Spleen (tissue), 11 donors: ENCODE measurements at regions not wholly inside any gene's neighbourhood (a gene's known extent, or its start where the extent isn't known, plus 50 kb on each side); places are given as distances from the start of the nearest gene placed in this dataset.

Experiments
- DNase-seq: peaks from one replicate; pipeline ENCODE4 v3.0.0-alpha.2; 2020
- H3K27ac ChIP-seq, 8 donors: fragments of 200-600 bp; sonication (generic) in 7 of 8; 1 replicate in 4 of 8; 2 replicates in 4 of 8; pipeline versions ENCODE4 v1.5.0 to v1.8.0; 2016 to 2021; ENCODE audit warnings: inconsistent platforms in 4 of 8, mild to moderate bottlenecking in 4 of 8, moderate library complexity in 1 of 8
- H3K27me3 ChIP-seq, 7 donors: fragments of 200-600 bp; sonication (generic) in 6 of 7; replicated peaks in 1 of 7; 1 replicate in 4 of 7; 2 replicates in 3 of 7; pipeline versions ENCODE4 v1.5.0 to v1.8.0; 2016 to 2021; ENCODE audit warnings: inconsistent platforms in 3 of 7, mild to moderate bottlenecking in 1 of 7
- H3K36me3 ChIP-seq, 6 donors: fragments of 200-600 bp; sonication (generic) in 5 of 6; 1 replicate in 4 of 6; 2 replicates in 2 of 6; pipeline versions ENCODE4 v1.5.0 to v1.8.0; 2016 to 2021; ENCODE audit warnings: inconsistent platforms in 2 of 6
- H3K4me1 ChIP-seq, 6 donors: fragments of 200-600 bp; sonication (generic) in 5 of 6; 1 replicate in 3 of 6; 2 replicates in 3 of 6; pipeline versions ENCODE4 v1.5.0 to v1.8.0; 2016 to 2021; ENCODE audit warnings: inconsistent platforms in 3 of 6
- H3K4me3 ChIP-seq, 8 donors: fragments of 200-600 bp; sonication (generic) in 7 of 8; 1 replicate in 4 of 8; 2 replicates in 4 of 8; pipeline versions ENCODE4 v1.5.0 to v1.8.0; 2016 to 2021; ENCODE audit warnings: inconsistent platforms in 4 of 8, mild to moderate bottlenecking in 4 of 8, moderate library complexity in 2 of 8
- H3K9me3 ChIP-seq, 8 donors: fragments of 200-600 bp; sonication (generic) in 7 of 8; 1 replicate in 4 of 8; 2 replicates in 4 of 8; pipeline versions ENCODE4 v1.5.0 to v1.8.0; 2016 to 2021; ENCODE audit warnings: inconsistent platforms in 4 of 8
- CTCF ChIP-seq, 11 experiments: fragments of 200-600 bp in 7 of 11; fragments of 450-650 bp in 4 of 11; sonication (generic) in 4 of 11; IDR thresholded peaks in 8 of 11; conservative IDR thresholded peaks in 3 of 11; 1 replicate in 7 of 11; 2 replicates in 4 of 11; pipeline versions ENCODE4 v1.4.0 to v1.8.0; 2016 to 2021; ENCODE audit warnings: antibody characterized with exemption in 11 of 11, inconsistent platforms in 4 of 11, mild to moderate bottlenecking in 1 of 11
- POLR2A ChIP-seq, 3 donors: fragments of 450-650 bp; IDR thresholded peaks; one replicate each; pipeline ENCODE4 v1.5.1; 2017; ENCODE audit warnings: antibody characterized with exemption in 3 of 3, mild to moderate bottlenecking in 1 of 3
- POLR2AphosphoS5 ChIP-seq, 3 donors: sonication (generic); formaldehyde crosslinking; IDR thresholded peaks; one replicate each; pipeline ENCODE4 v1.5.1; 2017; ENCODE audit warnings: antibody characterized with exemption in 3 of 3
- WGBS, 5 donors: extraction: QIAGEN DNeasy Blood & Tissue Kit in 3 of 5; methylation state at CpG; one replicate each; pipeline versions ENCODE4 v1.1.5 to v1.1.7; 2013 to 2018; 5-methylcytosine and 5-hydroxymethylcytosine counted together
- intact Hi-C: fragments of 100-400 bp; cut with DNase I; formaldehyde crosslinking; loops from one replicate; pipeline ENCODE4 v1.15.0; 2023; ENCODE audit warnings: low total_unique reads
- donor health status: healthy with polysubstance abuse.
- donor health status: DM: no; HTN: no; CAD: no; lungs with moderate emphysema.
- donor health status: DM: no; HTN: no; CAD: no.
- donor health status: Bipolar disorder and iron deficiency.
- donor health status: healthy.
- donor health status: DM: no; HTN: no; CAD: no.
- donor health status: DM: yes; HTN: yes; CAD: no.

GRCh38 chr16:80259290-80259805 lies 281.4 kb upstream of the DYNLRB2 start:
- no peaks in the 10 kb centered on the region for H3K36me3 ChIP-seq
- TF ChIP-seq POLR2AphosphoS5 (IDR thresholded peaks at IDR 0.05) = no peak
- TF ChIP-seq CTCF (IDR thresholded peaks at IDR 0.05 in 8 of 11, conservative IDR thresholded peaks at IDR 0.05 in 3 of 11) = no peak
- TF ChIP-seq POLR2A (IDR thresholded peaks at IDR 0.05) = no peak

GRCh38 chr16:80258407-80258806 lies 282.4 kb upstream of the DYNLRB2 start:
- intact Hi-C loops = no loop called here
- no peak overlapping the region for H3K27ac ChIP-seq
- no peak for TF ChIP-seq POLR2AphosphoS5 (IDR thresholded peaks at IDR 0.05)
- TF ChIP-seq POLR2A (IDR thresholded peaks at IDR 0.05) = no peak
- TF ChIP-seq CTCF (IDR thresholded peaks at IDR 0.05 in 8 of 11, conservative IDR thresholded peaks at IDR 0.05 in 3 of 11) = no peak
- no peaks in the 10 kb centered on the region for H3K9me3 ChIP-seq
- H3K27me3 ChIP-seq = peaks cover 0 to 28% (median 0%) of the 10 kb centered on the region in 7 donors
- 59 to 84% (median 76%) methylated on average over 3 of the region's 3 CpGs for WGBS, 5 donors
- H3K4me1 ChIP-seq = no peaks in the 10 kb centered on the region
- H3K36me3 ChIP-seq = no peaks in the 10 kb centered on the region
- no peak overlapping the region for H3K4me3 ChIP-seq
- no peak for DNase-seq

More at GRCh38 chr16:80259290-80259805, 281.4 kb upstream of the DYNLRB2 start:
- no peak for DNase-seq
- no peak overlapping the region for H3K27ac ChIP-seq
- no peaks in the 10 kb centered on the region for H3K4me1 ChIP-seq
- H3K27me3 ChIP-seq = peaks cover 0 to 22% (median 0%) of the 10 kb centered on the region in 7 donors
- H3K4me3 ChIP-seq = no peak overlapping the region
- intact Hi-C loops = no loop called here
- H3K9me3 ChIP-seq = no peaks in the 10 kb centered on the region
- WGBS, 5 donors = 58 to 78% (median 73%) methylated on average over 6 of the region's 6 CpGs

- DNase-seq = no peak
- no peaks in the 10 kb centered on the region for H3K4me1 ChIP-seq
- intact Hi-C loops = no loop called here
- no peaks in the 10 kb centered on the region for H3K36me3 ChIP-seq
- no peaks in the 10 kb centered on the region for H3K9me3 ChIP-seq
- H3K27ac ChIP-seq = no peak overlapping the region
- no peak overlapping the region for H3K4me3 ChIP-seq
- WGBS, 5 donors = 88 to 93% (median 90%) methylated on average over 4 of the region's 4 CpGs
- H3K27me3 ChIP-seq = peaks cover 0 to 33% (median 0%) of the 10 kb centered on the region in 7 donors
- TF ChIP-seq POLR2AphosphoS5 (IDR thresholded peaks at IDR 0.05) (no peak), POLR2A (IDR thresholded peaks at IDR 0.05) (no peak), CTCF (IDR thresholded peaks at IDR 0.05 in 8 of 11, conservative IDR thresholded peaks at IDR 0.05 in 3 of 11) (no peak)
These were observed 285.8 kb upstream of the DYNLRB2 start for GRCh38 chr16:80254970-80255369.

GRCh38 chr16:80253741-80254140 lies 287.1 kb upstream of the DYNLRB2 start:
- H3K27me3 ChIP-seq = peaks cover 0 to 33% (median 0%) of the 10 kb centered on the region in 7 donors
- WGBS, 5 donors = 90 to 96% (median 91%) methylated on average over 5 of the region's 5 CpGs
- H3K9me3 ChIP-seq = no peaks in the 10 kb centered on the region
- no peaks in the 10 kb centered on the region for H3K36me3 ChIP-seq
- no peaks in the 10 kb centered on the region for H3K4me1 ChIP-seq
- DNase-seq = no peak
- no peak overlapping the region for H3K4me3 ChIP-seq
- intact Hi-C loops = no loop called here
- TF ChIP-seq POLR2A (IDR thresholded peaks at IDR 0.05) (no peak), CTCF (IDR thresholded peaks at IDR 0.05 in 8 of 11, conservative IDR thresholded peaks at IDR 0.05 in 3 of 11) (no peak), POLR2AphosphoS5 (IDR thresholded peaks at IDR 0.05) (no peak)
- no peak overlapping the region for H3K27ac ChIP-seq
